ENCODE measurements at regions not wholly inside any gene's neighbourhood (a gene's known extent, or its start where the extent isn't known, plus 50 kb on each side); places are given as distances from the start of the nearest gene placed in this dataset.

DNA sequence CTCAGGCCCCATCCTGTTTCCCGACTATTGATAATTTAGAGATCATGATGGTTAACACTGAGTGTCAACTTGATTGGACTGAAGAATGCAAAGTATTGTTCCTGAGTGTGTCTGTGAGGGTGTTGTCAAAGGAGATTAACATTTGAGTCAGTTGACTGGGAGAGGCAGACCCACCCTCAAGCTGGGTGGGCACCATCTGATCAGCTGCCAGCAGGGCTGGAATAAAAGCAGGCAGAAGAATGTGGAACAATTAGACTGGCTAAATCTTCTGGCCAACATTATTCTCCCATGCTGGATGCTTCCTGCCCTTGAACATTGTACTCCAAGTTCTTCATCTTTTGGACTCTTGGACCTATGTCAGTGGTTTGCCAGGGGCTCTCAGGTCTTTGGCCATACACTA, 1170.0 kb upstream of the CNTN5 start:
- no peaks in the 10 kb centered on the region for H4K20me1 ChIP-seq (replicated peaks; ENCODE audit: control insufficient read depth, extremely low read depth, insufficient read depth, low read length)
- H3K9ac ChIP-seq (replicated peaks; ENCODE audit: extremely low read depth, insufficient read depth, low read length): no peak overlapping the region
- no peaks in the 10 kb centered on the region for H3K27me3 ChIP-seq (ENCODE audit: control insufficient read depth in 2 of 2, insufficient read depth in 2 of 2, low read length in 2 of 2)
- H3K4me1 ChIP-seq (ENCODE audit: control insufficient read depth, extremely low read depth, insufficient read depth, low read length): no peaks in the 10 kb centered on the region
- H3K9me3 ChIP-seq (replicated peaks; ENCODE audit: control insufficient read depth, insufficient read depth, low read length): no peaks in the 10 kb centered on the region
- no TSS peak for BruUV-seq (replicated peaks)
- no peak overlapping the region for H2AFZ ChIP-seq (ENCODE audit: low read depth, low read length)
- intact Hi-C loops (cut with micrococcal nuclease): no loop called here
- no peaks in the 10 kb centered on the region for H3K9me1 ChIP-seq (replicated peaks; ENCODE audit: control insufficient read depth, extremely low read depth, insufficient read depth, low read length)
- TF ChIP-seq POLR2AphosphoS5 (IDR thresholded peaks at IDR 0.05; ENCODE audit: insufficient read depth, low read depth, low read length): no peak
- no peak for TF ChIP-seq CTCF (IDR thresholded peaks at IDR 0.05; ENCODE audit: extremely low read depth in 1 of 2, insufficient read depth in 1 of 2, low read depth in 1 of 2, low read length in 2 of 2)
- no peak for TF ChIP-seq EZH2 (IDR thresholded peaks at IDR 0.05; ENCODE audit: borderline replicate concordance, low read depth, low read length, severe bottlenecking)
- no peak for TF ChIP-seq GATA2 (IDR thresholded peaks at IDR 0.05; ENCODE audit: insufficient read depth, insufficient read length, low read depth, low read length)
- TF ChIP-seq POLR2A (IDR thresholded peaks at IDR 0.05; ENCODE audit: low read depth, low read length): no peak
- TF ChIP-seq, protein P1, sequence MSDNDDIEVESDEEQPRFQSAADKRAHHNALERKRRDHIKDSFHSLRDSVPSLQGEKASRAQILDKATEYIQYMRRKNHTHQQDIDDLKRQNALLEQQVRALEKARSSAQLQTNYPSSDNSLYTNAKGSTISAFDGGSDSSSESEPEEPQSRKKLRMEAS (IDR thresholded peaks at IDR 0.05; ENCODE audit: insufficient read depth, insufficient read length): no peak
- TF ChIP-seq FOS (IDR thresholded peaks at IDR 0.05; ENCODE audit: borderline replicate concordance, insufficient read depth, low read length): no peak
- TF ChIP-seq JUN (IDR thresholded peaks at IDR 0.05; ENCODE audit: borderline replicate concordance, insufficient read depth, insufficient read length, low read depth): no peak
- no peak for TF ChIP-seq MYC (IDR thresholded peaks at IDR 0.05; ENCODE audit: low read depth, low read length)
- H3K4me3 ChIP-seq (replicated peaks in 1 of 3; ENCODE audit: insufficient read depth in 1 of 3, low read depth in 1 of 3, low read length in 3 of 3): no peak overlapping the region
- FAIRE-seq (no peak), DNase-seq (ENCODE audit: low read depth, low spot score) (no peak)
- H3K79me2 ChIP-seq (ENCODE audit: control insufficient read depth, insufficient read depth, low read length): no peaks in the 10 kb centered on the region
- no peaks in the 10 kb centered on the region for H3K36me3 ChIP-seq (ENCODE audit: control insufficient read depth in 2 of 2, extremely low read depth in 1 of 2, insufficient read depth in 2 of 2, low read length in 2 of 2)
- no peak overlapping the region for H3K4me2 ChIP-seq (ENCODE audit: insufficient read depth, low read length)
- no peak overlapping the region for H3K27ac ChIP-seq (ENCODE audit: insufficient read depth, low read depth, low read length)
- ChIA-PET POLR2A (no interaction called here), CTCF (no interaction called here)
- dilution Hi-C loops (cut with MboI; ENCODE audit: extremely low pct_ligation_motif_present, low sequenced_read_pairs): no loop called here

All from endothelial cell of umbilical vein (primary cell).